ENCODE measurements at regions not wholly inside any gene's neighbourhood (a gene's known extent, or its start where the extent isn't known, plus 50 kb on each side); places are given as distances from the start of the nearest gene placed in this dataset.

DNA sequence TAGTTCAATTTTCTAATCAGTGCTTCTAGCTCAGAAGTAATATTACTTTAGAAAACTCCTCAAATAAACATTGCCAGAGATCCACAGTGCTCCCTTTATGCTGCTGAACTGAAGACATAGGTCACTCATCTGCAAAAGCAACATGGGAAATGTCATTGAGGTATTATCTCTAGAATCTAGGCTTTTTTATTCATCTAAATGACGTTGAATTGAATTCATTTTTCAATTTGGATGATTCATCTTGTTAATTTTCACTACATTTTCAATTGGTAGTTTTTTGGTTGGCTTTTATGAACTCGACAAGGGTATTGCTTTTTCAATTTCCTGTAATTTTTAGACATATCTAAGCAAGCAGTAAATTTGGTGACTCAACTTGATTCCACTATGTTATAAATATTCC lies 275.4 kb downstream of the NFKBIZ start:
- DNase-seq = no peak

DNA sequence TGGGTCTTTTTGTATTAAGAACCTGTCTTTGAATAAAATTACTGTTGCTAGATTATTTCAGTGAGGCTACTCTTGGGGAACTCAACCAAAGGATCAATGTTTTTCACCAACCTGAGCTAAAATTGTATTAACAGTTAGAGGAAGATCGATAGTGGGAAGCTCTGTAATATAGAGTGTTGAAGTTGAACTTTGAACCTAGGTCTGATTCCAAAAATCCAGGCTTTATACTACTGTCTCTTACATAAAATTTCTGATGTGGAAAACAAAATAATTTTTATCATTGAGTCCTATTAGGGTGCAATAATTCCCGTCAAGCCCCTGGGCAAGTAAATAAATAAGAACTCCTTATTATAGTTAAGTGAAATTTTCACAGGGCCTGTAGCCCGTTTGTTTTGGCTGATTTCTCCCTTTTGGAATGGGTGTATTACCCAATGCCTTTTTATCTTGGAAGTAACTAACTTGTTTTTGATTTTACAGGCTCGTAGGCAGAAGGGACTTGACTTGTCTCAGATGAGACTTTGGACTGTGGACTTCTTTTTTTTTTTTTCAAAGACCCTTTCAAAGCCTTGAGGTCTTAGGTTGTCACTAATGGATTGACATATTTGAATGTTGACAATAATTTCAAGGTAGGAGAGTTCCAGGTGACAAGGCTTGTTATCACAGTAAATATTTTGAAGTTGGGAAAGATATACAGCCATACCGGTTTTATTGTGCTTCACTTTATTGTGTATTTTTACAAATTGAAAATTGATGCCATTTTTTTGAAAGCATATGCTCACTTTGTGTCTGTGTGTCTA lies 276.1 kb downstream of the NFKBIZ start:
- no peak for DNase-seq

DNA sequence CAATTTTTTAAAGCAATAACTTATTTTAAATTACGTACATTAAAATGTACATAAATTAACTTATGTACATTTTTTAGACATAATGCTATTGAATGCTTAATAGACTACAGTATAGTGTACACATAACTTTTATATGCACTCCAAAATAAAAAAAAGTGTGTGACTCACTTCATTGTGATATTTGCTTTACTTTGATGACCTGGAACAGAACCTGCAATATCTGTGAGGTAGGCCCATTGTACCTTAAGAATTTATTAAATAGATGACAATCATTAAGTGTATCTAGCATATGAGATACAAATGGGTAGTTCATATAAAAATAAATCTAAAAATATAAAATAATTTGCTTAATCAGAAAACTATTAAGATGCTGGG lies 276.7 kb downstream of the NFKBIZ start:
- no peak for DNase-seq

DNA sequence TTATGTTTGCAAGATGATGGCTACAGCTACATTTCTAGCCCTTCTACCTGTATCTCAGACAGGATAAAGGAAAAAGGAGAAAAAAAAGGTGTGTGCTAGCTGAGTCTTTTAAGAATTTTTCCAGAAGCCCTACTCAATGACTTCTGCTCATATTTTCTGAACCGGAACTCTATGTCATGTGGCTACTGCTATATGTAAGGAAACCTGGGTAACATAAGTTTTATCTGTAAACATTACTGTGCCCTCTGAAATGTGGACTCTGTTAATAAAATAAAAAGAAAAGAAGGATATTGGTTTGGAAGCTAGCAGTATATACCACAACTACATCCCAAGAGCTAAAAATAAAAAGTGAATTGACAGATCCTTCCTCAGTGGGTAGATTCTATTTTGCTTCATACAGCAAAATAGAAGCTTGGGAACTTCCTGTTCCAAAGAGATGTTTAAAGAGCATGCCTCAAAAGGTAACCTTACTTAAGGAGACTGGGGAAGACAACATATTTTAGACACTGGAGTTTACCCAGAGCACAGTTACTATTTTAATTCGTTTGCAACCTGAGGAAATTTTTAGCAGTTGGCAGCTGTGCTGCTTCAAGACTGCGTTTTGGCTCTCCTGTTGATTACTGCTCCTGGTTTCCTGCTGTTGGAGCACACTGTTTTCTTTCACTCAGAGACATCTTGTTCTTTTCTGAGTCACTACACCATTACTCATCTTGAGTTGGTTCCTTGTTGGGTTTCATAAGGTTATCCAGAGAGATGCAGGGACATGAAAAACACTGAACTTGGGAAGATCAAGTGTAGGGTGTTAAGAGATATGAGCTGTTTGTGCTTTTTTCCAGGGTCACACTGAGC lies 280.7 kb downstream of the NFKBIZ start:
- peak; percentile 29 for DNase-seq

DNA sequence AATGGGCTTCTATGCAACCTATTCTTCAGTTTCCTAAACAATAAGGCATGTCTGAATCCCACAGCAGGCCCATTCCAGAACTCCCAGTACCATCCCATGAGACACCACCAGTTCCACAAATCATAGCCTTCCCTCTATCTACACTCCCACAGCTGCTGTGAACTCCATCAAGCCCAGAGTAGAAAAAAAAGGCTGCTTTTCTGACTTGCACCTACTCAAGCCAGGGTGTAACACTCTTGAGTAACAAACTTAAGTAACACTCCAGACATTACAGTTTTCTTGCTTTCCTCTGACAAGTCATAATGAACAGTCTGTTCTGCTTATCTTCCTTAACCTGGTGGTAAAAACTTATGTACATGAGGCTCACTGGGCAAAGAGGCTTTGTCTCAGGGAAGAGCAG lies 283.1 kb downstream of the NFKBIZ start:
- no peak for DNase-seq

DNA sequence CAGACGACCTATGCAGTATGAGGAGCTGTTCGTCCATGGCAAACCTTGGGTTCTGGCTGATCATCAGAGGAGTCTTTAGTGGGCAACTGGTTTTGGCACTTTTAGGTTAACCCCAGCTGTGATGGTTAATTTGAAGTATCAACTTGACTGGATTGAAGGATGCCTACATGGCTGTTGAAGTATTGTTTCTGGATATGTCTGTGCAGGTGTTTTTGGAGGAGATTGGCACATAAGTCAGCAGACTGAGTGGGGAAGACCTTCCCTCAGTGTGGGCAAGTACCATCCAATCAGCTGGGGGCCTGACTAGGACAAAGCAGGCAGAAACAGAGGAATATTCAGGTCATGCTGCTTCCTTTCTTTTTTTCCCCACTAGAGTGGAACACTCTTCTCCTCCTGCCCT lies 284.1 kb downstream of the NFKBIZ start:
- peak; percentile 11 for DNase-seq

DNA sequence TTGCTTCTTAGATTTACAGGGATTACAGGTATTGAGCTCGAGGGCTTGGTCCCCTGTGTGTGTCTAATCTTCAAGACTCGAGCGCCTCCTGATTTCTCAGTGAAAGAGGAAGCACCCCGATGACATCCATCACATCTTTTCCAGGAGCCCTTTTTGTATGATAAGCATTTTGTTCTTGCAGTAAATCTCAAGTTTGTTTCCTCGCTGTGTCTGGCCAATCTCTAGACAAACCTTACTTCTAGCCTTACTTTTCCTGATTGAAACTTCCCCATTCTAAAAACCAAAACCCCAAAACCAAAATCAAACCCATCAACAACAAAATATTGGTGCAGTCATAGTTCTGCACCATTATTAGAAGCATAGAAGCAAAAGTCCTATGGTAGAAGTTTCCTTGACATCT lies 286.0 kb downstream of the NFKBIZ start:
- DNase-seq = no peak

DNA sequence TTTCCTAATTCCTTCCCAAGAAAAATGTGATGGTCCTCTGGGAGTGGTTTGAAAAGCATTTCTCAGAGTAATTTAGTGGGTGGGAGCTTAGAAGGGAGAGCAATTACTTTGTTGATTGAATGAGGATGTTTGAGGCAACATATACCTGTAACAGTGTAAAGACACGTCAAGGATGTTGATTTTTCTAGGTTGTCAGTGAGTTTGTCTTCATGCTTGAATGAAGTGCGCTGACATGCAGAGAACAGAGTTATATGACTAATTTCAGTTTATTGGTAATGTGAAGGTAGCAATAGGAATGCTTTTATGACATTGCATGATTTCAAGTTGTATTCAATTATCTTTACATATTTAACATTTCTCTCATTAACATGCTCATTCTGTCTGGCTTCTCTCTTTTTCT lies 286.9 kb downstream of the NFKBIZ start:
- no peak for DNase-seq

DNA sequence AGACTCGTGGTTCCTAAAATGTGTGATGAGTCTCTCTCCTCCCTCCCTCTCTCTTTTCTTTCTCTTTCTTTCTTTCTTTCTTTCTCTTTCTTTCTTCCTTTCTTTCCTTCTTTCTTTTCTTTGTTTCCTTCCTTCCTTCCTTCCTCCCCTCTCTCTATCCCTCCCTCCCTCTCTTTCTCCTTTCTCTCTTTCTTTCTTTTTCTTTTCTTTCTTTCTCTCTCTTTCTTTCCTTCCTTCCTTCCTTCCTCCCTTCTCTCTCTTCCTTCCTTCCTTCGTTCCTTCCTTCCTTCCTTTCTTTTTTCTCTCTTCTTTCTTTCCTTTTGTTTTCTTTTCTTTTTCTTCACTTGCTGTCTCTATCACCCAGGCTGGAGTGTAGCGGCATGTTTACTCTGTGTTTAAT lies 290.8 kb downstream of the NFKBIZ start:
- DNase-seq = no peak

DNA sequence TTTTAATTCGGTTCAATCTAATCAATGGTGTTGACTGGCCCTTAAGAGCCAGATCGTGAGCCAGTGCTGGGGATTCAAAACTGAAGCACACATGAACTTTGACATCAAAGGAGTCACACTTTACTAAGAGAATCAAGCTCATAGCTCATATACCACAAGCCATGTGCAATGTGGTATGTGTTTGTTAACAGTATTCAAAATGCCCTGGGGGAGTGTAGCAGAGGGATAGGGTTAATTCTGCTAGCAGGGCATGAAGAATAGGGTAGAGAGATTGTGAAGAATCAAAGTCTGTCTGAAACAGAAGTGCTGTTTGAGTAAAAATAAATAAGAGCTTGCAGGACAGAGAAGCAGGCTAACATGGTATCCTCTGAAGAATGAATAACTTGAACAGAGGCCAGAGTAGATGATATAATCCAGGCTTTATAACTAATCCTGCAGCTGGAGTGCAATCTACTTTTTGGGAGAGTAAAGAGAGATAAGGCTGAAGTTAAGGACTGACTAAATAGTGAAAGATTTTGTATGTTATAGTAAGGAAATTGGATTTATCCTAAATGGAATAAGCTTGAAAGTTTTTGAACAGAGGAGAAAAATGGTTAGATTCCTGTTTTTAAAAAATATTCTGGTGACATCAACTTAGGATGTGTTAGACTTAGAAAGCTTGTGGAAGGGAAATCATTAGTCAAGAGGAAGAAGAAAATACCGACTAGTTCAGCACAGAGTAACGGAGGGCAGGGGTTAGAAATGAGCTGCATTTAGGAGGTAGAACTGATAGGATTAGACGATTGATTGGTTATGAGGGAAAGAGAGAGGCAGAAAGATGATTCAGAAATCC lies 292.0 kb downstream of the NFKBIZ start:
- no peak for DNase-seq

DNA sequence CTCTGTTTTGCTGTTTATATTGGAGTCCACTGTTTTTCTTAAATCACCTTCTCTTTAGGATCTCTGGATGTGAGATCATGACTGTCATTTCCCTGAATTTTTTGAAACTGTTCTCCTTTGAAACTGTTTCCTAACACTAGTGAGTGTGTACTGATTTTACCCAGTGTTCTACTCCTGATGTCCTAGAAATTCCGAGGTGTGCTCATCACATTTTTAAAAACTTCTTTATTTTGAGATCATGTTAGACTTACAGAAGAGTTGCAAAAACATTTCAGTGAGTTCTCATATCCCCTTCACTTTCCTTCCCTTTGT lies 292.6 kb downstream of the NFKBIZ start:
- no peak for DNase-seq

DNA sequence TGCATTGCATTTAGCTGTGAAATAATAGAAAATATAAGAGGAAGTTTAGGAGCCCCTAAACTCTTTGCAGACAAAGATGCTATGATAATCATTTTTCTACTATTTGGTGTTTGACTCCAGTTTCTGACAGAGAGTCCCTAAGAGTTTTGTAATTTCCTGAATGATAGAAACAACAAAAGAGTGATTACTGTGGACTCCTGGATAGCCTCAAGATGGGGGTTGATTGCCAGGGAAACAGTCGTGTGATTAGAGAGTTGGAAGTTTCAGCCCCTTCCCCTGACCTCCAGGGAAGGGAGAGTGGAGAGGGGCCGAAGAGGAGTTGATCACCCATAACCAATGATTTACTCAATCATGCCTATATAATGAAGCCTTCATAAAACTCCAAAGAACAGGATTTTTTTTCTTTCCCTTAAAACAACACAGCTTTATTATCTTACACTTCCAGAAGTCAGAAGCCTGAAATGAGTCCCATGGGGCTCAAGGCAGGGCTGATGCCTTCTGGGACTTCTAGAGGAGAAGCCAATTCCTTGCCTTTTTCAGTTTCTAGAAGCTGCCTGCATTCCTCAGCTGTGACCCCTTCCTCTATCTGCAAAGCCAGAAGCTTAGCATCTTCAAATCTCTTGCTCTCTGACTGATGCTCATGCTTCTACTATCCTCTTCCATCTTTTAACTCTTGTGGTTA lies 292.3 kb upstream of the ZPLD1 start:
- DNase-seq = no peak

DNA sequence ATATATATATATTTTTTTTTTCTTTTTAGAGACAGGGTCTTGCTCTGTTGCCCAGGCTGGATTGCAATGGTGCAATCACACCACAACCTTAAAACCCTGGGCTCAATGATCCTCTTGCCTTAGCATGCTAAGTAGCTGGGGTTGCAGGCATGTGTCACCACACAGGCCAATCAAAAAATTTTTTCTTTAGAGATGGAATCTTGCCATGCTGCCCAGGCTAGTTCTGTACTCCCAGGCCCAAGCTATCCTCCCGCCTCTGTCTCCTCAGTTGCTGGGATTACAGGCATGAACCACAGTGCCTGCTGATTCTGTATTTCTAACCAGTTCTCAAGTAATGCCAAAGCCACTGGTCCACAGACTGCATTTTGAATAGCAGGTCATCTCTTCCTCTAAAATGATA lies 291.3 kb upstream of the ZPLD1 start:
- no peak for DNase-seq

DNA sequence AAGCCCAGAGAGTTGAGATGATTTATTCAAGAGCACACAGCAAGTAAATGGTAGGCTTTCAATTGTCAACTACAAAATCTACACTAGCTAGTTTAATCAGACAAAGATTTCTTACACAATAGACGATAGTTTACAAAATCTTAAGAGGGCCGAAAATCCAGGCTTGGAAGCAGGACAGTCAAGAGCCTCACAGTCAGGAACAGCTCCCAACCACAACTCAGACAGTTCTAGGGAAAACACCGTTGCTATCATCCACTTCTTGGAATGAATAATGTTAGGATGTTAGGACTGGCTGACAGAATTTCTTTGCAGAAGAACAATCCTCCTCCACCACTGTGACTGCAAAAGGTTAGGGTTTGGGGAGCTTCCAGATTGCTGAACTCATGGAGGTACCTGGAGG lies 290.8 kb upstream of the ZPLD1 start:
- DNase-seq = no peak

DNA sequence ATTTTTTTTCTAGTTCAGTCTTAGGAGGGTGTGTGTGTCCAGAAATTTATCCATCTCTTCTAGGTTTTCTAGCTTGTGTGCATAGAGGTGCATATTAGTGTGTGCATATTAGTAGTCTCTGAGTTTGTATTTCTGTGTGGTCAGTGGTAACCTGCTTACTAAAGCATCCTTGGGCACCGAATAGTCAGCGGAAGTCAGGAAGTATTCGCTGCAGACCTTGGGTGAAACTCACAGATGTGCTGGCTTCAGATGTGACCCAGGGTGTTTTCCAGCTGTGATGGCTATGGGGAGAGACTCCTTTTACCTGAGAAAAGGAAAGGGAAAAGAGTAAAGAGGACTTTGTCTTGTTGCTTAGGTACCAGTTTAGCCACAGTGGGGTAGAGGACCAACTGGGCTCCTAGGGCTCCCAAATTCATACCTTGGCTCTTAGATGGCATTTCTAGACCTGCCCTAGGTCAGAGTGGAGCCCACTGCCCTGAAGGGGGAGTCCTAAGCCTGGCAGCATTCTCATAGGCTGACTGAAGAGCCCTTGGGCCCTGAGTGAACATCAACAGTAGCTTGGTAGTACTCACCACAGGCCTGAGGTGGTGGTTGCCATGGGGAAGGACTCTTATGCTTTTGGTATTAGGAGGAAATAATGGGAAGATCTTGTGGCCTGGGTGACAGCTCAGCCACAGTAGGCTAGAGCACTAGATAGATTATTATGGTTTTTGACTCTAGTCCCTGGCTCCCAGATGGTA lies 286.0 kb upstream of the ZPLD1 start:
- DNase-seq = no peak

DNA sequence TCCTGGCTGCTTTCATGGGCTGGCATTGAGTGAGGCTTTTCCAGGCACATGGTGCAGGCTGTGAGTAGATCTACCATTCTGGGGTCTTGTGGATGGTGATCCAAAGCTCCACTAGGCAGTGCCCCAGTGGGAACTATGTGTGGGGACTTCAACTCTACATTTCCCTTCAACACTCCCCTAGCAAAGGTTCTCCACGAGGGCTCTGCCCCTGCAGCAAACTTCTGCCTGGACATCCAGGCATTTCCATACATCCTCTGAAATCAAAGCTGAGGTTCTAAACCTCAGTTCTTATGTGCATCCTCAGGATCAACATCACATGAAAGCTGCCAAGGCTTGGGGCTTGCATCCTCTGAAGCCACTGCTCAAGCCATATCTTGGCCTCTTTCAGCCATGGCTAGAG lies 282.9 kb upstream of the ZPLD1 start:
- DNase-seq = no peak

DNA sequence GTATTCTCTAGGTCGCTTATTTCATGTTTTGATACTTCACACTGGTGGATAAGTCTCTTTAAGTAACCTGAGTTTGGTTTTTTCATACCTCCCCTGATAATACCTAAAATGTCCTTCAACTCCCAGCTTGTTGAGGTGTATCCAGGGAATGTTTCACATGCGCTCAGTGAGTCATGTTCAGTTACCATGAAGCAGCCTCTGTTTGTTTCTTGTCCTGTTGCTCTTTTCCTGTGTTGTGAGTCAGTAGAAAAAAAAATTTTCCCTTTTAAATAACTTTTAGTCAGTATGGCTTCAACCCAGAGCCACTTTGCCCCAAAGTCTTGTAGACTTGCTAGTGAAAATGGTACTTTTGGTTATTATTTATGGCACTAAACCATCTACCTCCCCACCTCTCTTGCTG lies 278.4 kb upstream of the ZPLD1 start:
- no peak for DNase-seq

DNA sequence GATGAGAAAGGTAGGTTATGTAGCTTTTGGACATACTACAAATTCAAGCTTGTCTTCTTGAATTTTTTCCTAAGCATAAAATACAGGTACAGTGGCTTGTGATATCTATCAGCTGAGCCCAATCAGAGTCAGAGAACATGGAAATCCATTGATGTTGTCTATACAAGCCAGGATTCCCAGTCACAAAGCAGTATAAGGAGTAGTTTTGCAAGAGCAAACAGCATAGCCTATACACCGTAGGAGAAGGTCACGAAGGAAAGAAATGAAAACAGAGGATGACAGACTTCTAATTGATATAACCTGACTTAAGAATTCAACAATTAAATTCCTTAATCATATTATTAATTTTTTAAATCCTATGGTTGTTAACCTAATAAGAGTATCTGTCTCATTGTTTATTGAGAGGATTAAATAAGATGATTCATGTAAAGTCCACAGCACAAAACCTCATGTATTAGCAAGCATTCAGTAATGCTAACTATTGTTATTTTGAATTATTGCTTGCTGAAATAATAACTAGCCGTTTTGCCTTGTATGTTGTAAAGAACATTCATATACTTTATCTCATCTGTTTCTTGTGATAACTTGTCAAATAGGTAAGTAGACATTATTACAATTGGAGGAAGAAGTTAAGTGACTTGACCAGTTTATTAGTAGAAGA lies 276.6 kb upstream of the ZPLD1 start:
- DNase-seq = no peak

DNA sequence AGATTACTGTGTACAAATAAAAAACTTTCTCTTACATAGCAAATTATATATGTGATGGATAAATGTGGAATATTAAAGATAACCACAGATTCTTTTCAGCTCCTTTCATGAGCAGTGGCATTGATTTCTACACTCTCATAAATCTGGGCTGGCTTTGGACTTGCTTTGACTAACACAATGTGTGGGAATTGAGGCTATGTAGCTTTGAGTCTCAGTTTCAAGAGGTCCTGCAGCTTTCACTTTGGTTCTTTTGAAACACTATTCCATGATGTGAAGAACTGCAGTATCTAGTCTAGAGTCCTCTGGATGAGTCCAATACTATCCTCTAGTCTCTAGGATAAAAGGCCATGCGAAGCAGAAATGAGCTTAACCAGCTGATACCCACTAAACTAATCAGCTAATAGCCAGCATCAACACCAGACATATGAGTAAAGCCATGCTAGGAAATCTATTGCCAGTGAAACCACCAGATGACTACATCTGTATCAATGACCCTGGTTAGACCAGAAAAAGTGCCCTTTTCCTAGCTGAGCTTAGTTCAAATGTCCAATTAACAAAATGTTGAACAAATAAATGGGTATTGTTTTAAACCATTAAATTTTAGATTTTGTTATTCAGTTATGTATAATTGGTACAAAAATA lies 274.9 kb upstream of the ZPLD1 start:
- DNase-seq = no peak

DNA sequence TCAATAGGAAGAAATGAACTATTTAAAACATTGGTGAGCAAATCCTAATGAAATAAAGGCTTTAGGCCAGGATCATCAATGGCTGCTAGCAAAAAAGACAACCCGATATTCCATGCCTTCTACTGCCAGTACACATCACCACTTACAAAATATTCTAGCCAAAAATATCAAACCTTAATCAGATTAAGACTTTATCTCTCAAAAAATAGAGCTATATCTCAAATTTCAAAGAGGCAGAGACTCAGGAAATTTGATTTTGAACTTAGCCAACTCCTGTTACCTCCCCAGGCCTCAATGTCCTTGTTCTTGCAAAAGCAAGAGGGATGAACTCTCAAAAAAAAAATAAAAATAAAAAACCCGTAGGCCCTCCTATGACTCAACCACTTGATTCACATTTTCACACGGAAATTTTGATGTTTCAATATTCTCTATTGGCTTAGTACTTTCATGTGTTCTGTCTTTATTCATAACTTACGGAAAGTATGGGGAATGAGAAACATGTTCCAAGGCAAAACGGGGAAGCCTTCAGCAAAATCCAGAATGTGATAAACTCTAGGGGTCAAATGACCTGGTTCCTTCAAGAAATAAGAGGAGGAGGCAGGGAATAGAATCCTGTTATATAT lies 273.3 kb upstream of the ZPLD1 start:
- no peak for DNase-seq

DNA sequence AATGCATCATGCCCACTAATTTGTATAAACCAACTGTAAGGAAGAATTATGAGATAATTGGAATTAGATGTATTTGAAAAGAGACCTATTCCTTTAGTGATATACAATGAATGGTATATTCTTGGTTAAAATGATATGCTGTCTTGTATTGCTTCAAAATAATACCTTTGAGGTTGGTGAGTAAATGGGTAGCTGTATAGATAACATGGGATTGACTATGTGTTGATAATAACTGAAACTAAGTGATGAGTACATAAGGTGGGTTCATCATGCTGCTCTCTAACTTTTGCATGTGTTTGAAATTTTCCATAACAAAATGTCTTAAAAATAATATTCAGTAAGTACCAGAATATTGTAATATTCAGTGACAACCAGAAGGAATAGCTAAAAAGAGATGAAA lies 272.6 kb upstream of the ZPLD1 start:
- no peak for DNase-seq
